Heart left ventricle (tissue), 16 donors: ENCODE measurements at regions not wholly inside any gene's neighbourhood (a gene's known extent, or its start where the extent isn't known, plus 50 kb on each side); places are given as distances from the start of the nearest gene placed in this dataset.

Experiments
- ATAC-seq, 4 donors: fragments of 200-7000 bp; cut with Tn5 transposase; one replicate each; pipeline ENCODE4 v1.9.1; 2020 to 2022; ENCODE audit warnings: moderate library complexity in 4 of 4, mild to moderate bottlenecking in 3 of 4, moderate number of reproducible peaks in 1 of 4
- DNase-seq, 5 donors: peaks; one replicate each; pipeline ENCODE4 v3.0.0-alpha.2; 2020
- H3K27ac ChIP-seq, 12 donors: fragments of 200-600 bp; sonication (generic) in 4 of 12; one replicate each; pipeline versions ENCODE4 v1.5.0 to v1.8.0; 2016 to 2022; ENCODE audit warnings: mild to moderate bottlenecking in 2 of 12
- H3K27me3 ChIP-seq, 9 donors: fragments of 200-600 bp; sonication (generic) in 2 of 9; one replicate each; pipeline versions ENCODE4 v1.5.1 to v1.8.0; 2016 to 2022; ENCODE audit warnings: mild to moderate bottlenecking in 3 of 9
- H3K36me3 ChIP-seq, 9 donors: fragments of 200-600 bp; sonication (generic) in 2 of 9; one replicate each; pipeline versions ENCODE4 v1.5.0 to v1.8.0; 2018 to 2022; ENCODE audit warnings: mild to moderate bottlenecking in 2 of 9
- H3K4me1 ChIP-seq, 12 donors: fragments of 200-600 bp; sonication (generic) in 4 of 12; one replicate each; pipeline versions ENCODE4 v1.5.0 to v1.8.0; 2016 to 2022; ENCODE audit warnings: mild to moderate bottlenecking in 3 of 12
- H3K4me3 ChIP-seq, 12 donors: fragments of 200-600 bp; sonication (generic) in 4 of 12; one replicate each; pipeline versions ENCODE4 v1.5.0 to v1.8.0; 2017 to 2022; ENCODE audit warnings: mild to moderate bottlenecking in 9 of 12, moderate library complexity in 4 of 12
- H3K9me3 ChIP-seq, 12 donors: fragments of 200-600 bp; sonication (generic) in 4 of 12; one replicate each; pipeline versions ENCODE4 v1.5.0 to v1.8.0; 2016 to 2022; ENCODE audit warnings: mild to moderate bottlenecking in 1 of 12
- CTCF ChIP-seq, 12 donors: fragments of 200-600 bp; sonication (generic) in 4 of 12; IDR thresholded peaks; one replicate each; pipeline versions ENCODE4 v1.5.0 to v1.8.0; 2018 to 2022; ENCODE audit warnings: antibody characterized with exemption in 12 of 12, mild to moderate bottlenecking in 5 of 12
- POLR2A ChIP-seq, 2 donors: fragments of 450-650 bp; IDR thresholded peaks; one replicate each; pipeline ENCODE4 v1.6.1; 2017; ENCODE audit warnings: antibody characterized with exemption in 2 of 2, mild to moderate bottlenecking in 2 of 2, moderate library complexity in 2 of 2
- WGBS, 4 donors: extraction: QIAGEN DNeasy Blood & Tissue Kit in 2 of 4; methylation state at CpG; one replicate each; pipeline versions ENCODE4 v1.1.5 to v1.1.7; 2013 to 2018; 5-methylcytosine and 5-hydroxymethylcytosine counted together
- intact Hi-C, 10 donors: fragments of 100-400 bp; cut with DNase I; formaldehyde crosslinking; loops; one replicate each; pipeline versions ENCODE4 v1.11.1 to v1.14.2; 2022
- donor health status: ischemic (EF 13 %, LVEDD 7.1; RV severe dilation, severe dysfunction).
- donor health status: healthy with polysubstance abuse.
- donor health status: DM: no; HTN: yes; CAD: no.
- donor health status: DM: no; HTN: no; CAD: no.
- donor health status: ischemic (EF 25% LVEDD 6.9; RV normal size, moderate dysfunction).
- donor health status: ischemic (EF 25% LVEDD 5.7; RV mildly dilated, moderate dysfunction).
- donor health status: healthy.
- donor health status: DM: yes; HTN: yes; CAD: no.
- donor health status: ischemic (EF 35%, LVEDD 5.7; RV mildly dilated, moderate dysfunction).
- donor health status: nonischemic (EF 11% LVEDD 7.7; RV severe dilation, severe dysfunction).
- donor health status: DM: yes; HTN: yes; CAD: no.
- donor health status: PGD.
- donor health status: ischemic (EF 29% LVEDD 5.4; RV normal size, mild dysfunction).
- donor health status: nonischemic (EF 23%, LVEDD 6.1; RV moderate dilation, normal function).

DNA sequence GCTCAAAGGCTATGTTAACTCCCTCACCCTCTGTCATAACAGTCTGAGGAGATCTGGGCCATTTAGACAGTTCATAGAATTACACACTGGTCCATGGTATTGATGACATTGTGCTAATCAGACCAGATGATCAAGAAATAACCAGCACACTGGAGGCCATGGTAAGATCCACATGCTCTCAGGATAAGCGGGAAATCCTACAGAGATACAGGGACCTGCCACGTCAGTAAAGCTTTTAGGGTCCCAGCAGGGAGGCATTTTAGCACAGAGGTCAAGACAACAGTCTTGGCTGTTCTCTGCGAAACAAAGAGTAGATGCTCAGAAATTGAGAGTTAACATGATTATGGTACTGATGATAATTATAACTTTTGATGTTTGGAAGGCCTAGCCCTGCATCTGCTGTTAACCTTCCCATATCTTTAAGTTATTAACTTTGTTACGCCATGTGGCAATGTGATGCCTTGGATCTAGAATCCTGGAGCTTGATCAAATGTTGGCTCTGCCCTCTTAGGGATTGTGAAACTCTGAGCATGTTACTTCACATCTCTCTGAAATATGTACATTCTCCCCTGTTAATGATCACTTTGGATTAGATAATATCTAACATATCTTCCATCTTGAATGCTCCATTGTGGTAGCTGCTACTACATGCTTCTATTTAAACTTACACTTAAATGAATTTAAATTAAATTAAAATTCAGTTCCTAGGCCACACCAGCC, 172.0 kb upstream of the SOX9 start:
- H3K36me3 ChIP-seq, result no peaks in the 10 kb centered on the region
- H3K4me3 ChIP-seq, result no peak overlapping the region
- no peaks in the 10 kb centered on the region for H3K4me1 ChIP-seq
- intact Hi-C loops, result no loop called here
- H3K27ac ChIP-seq, result no peak overlapping the region
- ATAC-seq, result no peak
- DNase-seq, result no peak
- 82 to 90% (median 85%) methylated on average over 4 of the region's 4 CpGs for WGBS, 4 donors
- H3K27me3 ChIP-seq, result no peaks in the 10 kb centered on the region
- no peaks in the 10 kb centered on the region for H3K9me3 ChIP-seq
- no peak for TF ChIP-seq POLR2A (IDR thresholded peaks at IDR 0.05)
- TF ChIP-seq CTCF (IDR thresholded peaks at IDR 0.05), result no peak

DNA sequence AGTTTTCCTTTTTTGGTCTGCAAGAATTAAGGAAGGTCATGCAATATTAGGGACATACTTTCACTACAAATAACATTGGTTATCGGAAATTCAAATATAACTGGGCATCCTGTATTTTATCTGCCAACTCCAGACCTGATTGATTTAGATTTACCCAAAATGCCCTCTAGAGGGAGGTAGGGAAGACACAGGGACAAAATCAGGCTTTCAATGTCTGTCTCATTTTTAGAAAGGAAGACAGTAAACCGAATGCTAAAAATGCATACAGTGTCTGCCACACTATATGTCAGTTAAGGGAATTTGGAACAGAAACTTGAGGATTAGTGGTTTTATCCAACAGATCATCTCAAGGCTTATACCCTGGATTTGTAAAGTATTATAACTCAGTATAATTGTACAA, 161.7 kb upstream of the SOX9 start:
- intact Hi-C loops, result loop anchor here in 2 of 10 donors (5.0 to 10.0 kb wide), 2 partner anchors 64 to 158 kb away; no protein-coding TSS in a partner anchor
- Histone ChIP-seq H3K27me3 (no peaks in the 10 kb centered on the region), H3K27ac (no peak overlapping the region), H3K9me3 (peaks cover 0 to 3% (median 0%) of the 10 kb centered on the region in 12 donors), H3K4me1 (peaks cover 0 to 4% (median 0%) of the 10 kb centered on the region in 12 donors), H3K36me3 (no peaks in the 10 kb centered on the region), H3K4me3 (no peak overlapping the region)
- ATAC-seq (no peak), DNase-seq (no peak)
- TF ChIP-seq CTCF (IDR thresholded peaks at IDR 0.05) (peak in 11 of 12 donors; percentile 12 to 50 (median 25)), POLR2A (IDR thresholded peaks at IDR 0.05) (no peak)
- 76 to 86% (median 81%) methylated on average over 2 of the region's 2 CpGs for WGBS, 4 donors

DNA sequence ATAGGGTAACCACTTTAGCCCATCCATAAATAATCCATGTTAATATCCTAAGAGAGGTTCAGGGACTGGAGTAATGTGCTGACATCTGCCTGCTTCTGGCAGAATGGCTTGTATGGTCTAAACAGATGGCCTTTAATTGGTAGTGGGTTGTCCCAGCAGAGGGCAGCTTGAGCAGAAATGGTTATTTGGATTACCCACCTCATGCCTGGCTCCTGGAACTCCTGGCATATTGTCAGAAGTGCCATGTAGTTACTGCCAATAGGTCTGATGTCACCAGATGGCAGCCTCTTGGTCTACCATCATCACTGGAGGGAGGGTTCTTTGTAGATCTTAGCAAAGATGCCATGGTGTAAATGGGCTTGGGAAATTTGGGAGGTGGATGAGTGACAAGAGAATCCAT, 157.5 kb upstream of the SOX9 start:
- H3K27me3 ChIP-seq, result no peaks in the 10 kb centered on the region
- peaks cover 0 to 20% (median 0%) of the 10 kb centered on the region in 12 donors for H3K4me1 ChIP-seq
- H3K36me3 ChIP-seq, result no peaks in the 10 kb centered on the region
- H3K4me3 ChIP-seq, result no peak overlapping the region
- H3K27ac ChIP-seq, result no peak overlapping the region
- H3K9me3 ChIP-seq, result peaks cover 0 to 3% (median 0%) of the 10 kb centered on the region in 12 donors
- TF ChIP-seq POLR2A (IDR thresholded peaks at IDR 0.05), result no peak
- no peak for TF ChIP-seq CTCF (IDR thresholded peaks at IDR 0.05)
- intact Hi-C loops, result loop anchor here in 6 of 10 donors (5.0 to 10.0 kb wide), 3 partner anchors 151 to 571 kb away; no protein-coding TSS in a partner anchor
- DNase-seq, result no peak
- no peak for ATAC-seq

- ATAC-seq, result no peak
- 78 to 88% (median 82%) methylated on average over 4 of the region's 4 CpGs for whole genome bisulfite sequencing, 4 donors
- Histone ChIP-seq H3K27me3 (no peaks in the 10 kb centered on the region), H3K4me3 (no peak overlapping the region), H3K9me3 (peaks cover 0 to 3% (median 0%) of the 10 kb centered on the region in 12 donors), H3K36me3 (no peaks in the 10 kb centered on the region), H3K27ac (peak overlapping the region in 5 of 12 donors; percentile 22 to 82 (median 69)), H3K4me1 (peaks cover 0 to 20% (median 0%) of the 10 kb centered on the region in 12 donors)
- no peak for TF ChIP-seq POLR2A (IDR thresholded peaks at IDR 0.05)
- TF ChIP-seq CTCF (IDR thresholded peaks at IDR 0.05), result no peak
- DNase-seq, result no peak
- intact Hi-C loops, result loop anchor here in 6 of 10 donors (5.0 to 10.0 kb wide), 3 partner anchors 151 to 571 kb away; no protein-coding TSS in a partner anchor
These were observed 157.0 kb upstream of the SOX9 start for GRCh38 chr17:71963791-71964190.
